ENCODE measurements at regions not wholly inside any gene's neighbourhood (a gene's known extent, or its start where the extent isn't known, plus 50 kb on each side); places are given as distances from the start of the nearest gene placed in this dataset.

DNA sequence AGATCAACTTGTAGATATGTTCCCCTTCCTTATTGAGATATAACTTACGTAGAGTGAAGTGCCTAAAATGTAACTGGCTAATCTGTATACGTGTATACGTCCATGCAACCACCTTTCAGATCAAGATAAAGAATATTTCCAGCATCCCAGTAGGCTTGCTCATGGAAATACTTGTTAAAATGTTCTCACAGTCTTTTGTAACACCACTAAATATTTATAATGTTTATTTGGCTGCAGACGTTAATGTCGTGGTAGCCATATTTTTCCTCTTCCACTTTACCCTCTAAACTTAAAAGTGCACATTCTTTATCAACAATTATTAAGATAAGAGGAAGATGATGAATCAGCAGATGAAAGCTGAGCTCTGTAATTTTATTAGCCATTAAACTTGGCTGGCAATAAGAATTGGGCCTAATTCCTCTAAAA, 447.4 kb downstream of the AEBP2 start:
- TF ChIP-seq, protein P1, sequence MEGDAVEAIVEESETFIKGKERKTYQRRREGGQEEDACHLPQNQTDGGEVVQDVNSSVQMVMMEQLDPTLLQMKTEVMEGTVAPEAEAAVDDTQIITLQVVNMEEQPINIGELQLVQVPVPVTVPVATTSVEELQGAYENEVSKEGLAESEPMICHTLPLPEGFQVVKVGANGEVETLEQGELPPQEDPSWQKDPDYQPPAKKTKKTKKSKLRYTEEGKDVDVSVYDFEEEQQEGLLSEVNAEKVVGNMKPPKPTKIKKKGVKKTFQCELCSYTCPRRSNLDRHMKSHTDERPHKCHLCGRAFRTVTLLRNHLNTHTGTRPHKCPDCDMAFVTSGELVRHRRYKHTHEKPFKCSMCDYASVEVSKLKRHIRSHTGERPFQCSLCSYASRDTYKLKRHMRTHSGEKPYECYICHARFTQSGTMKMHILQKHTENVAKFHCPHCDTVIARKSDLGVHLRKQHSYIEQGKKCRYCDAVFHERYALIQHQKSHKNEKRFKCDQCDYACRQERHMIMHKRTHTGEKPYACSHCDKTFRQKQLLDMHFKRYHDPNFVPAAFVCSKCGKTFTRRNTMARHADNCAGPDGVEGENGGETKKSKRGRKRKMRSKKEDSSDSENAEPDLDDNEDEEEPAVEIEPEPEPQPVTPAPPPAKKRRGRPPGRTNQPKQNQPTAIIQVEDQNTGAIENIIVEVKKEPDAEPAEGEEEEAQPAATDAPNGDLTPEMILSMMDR (IDR thresholded peaks at IDR 0.05; ENCODE audit: low read length), result no peak
- no peak for TF ChIP-seq EZH2phosphoT487 (IDR thresholded peaks at IDR 0.05; ENCODE audit: low read length)
- no peak for TF ChIP-seq EZH2 (optimal IDR thresholded peaks at IDR 0.05; ENCODE audit: low read depth, low read length)
